Suprapubic skin (tissue), 4 donors: ENCODE measurements at regions not wholly inside any gene's neighbourhood (a gene's known extent, or its start where the extent isn't known, plus 50 kb on each side); places are given as distances from the start of the nearest gene placed in this dataset.

Source experiments
- EP300 ChIP-seq: sonication (generic); formaldehyde crosslinking; IDR thresholded peaks from one replicate; pipeline ENCODE4 v1.6.1; 2017; ENCODE audit warnings: antibody characterized with exemption
- POLR2A ChIP-seq, 2 donors: fragments of 450-650 bp; IDR thresholded peaks; one replicate each; pipeline ENCODE4 v1.6.1; 2017; ENCODE audit warnings: antibody characterized with exemption in 2 of 2, mild to moderate bottlenecking in 2 of 2, moderate library complexity in 2 of 2
- POLR2AphosphoS5 ChIP-seq, 3 donors: sonication (generic); formaldehyde crosslinking; IDR thresholded peaks; one replicate each; pipeline ENCODE4 v1.6.1; 2017; ENCODE audit warnings: antibody characterized with exemption in 3 of 3
- TF ChIP-seq, protein P1 (sequence below), 2 donors: fragments of 200-600 bp in 1 of 2; fragments of 450-650 bp in 1 of 2; sonication (generic) in 1 of 2; IDR thresholded peaks; one replicate each; pipeline ENCODE4 v1.5.1; 2016 to 2019; ENCODE audit warnings: antibody characterized with exemption in 2 of 2, mild to moderate bottlenecking in 1 of 2, moderate library complexity in 1 of 2

DNA sequence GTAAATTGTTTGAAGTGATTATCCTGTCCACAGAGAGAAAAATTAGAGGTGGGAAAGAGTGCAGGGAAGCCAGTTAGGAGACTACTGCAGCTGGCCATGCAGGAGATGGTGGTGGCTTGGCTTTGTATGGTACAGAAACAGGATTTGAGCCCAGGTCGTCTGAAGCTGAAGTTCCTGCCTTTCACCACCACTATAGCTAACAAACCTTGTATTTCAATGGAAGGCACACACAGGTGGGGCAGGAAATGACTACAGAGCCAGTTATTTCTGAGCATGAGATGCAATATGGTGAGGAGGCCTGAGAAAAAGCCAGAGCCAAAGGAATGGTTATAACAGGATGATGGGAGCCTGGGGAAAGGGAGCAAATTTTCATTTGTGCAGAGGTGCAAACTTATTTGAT lies 103.9 kb downstream of the BTG1 start:
- TF ChIP-seq, protein P1, sequence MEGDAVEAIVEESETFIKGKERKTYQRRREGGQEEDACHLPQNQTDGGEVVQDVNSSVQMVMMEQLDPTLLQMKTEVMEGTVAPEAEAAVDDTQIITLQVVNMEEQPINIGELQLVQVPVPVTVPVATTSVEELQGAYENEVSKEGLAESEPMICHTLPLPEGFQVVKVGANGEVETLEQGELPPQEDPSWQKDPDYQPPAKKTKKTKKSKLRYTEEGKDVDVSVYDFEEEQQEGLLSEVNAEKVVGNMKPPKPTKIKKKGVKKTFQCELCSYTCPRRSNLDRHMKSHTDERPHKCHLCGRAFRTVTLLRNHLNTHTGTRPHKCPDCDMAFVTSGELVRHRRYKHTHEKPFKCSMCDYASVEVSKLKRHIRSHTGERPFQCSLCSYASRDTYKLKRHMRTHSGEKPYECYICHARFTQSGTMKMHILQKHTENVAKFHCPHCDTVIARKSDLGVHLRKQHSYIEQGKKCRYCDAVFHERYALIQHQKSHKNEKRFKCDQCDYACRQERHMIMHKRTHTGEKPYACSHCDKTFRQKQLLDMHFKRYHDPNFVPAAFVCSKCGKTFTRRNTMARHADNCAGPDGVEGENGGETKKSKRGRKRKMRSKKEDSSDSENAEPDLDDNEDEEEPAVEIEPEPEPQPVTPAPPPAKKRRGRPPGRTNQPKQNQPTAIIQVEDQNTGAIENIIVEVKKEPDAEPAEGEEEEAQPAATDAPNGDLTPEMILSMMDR (IDR thresholded peaks at IDR 0.05), result no peak
- TF ChIP-seq EP300 (no peak), POLR2A (IDR thresholded peaks at IDR 0.05) (no peak), POLR2AphosphoS5 (IDR thresholded peaks at IDR 0.05) (no peak)
